ENCODE measurements at regions not wholly inside any gene's neighbourhood (a gene's known extent, or its start where the extent isn't known, plus 50 kb on each side); places are given as distances from the start of the nearest gene placed in this dataset.
"Not testable (repeated sequence)": the region's sequence is repeated elsewhere in the genome, so short reads cannot be mapped to it uniquely, and the experiment has no call there.

GRCh38 chr12:28787151-28787550 is 361.9 kb upstream of the FAR2 start:
- Histone ChIP-seq H3K4me2 (no peak overlapping the region), H3K4me3 (no peak overlapping the region), H3K9me3 (ENCODE audit: low read depth) (no peaks in the 10 kb centered on the region), H3K79me2 (ENCODE audit: low read depth) (no peaks in the 10 kb centered on the region), H2AFZ (replicated peaks) (no peak overlapping the region), H3K9ac (no peak overlapping the region), H3K27ac (no peak overlapping the region), H3K4me1 (no peaks in the 10 kb centered on the region), H3K27me3 (no peaks in the 10 kb centered on the region), H3K36me3 (no peaks in the 10 kb centered on the region), H4K20me1 (ENCODE audit: low read depth) (no peaks in the 10 kb centered on the region), H3F3A (ENCODE audit: low read depth) (no peaks in the 10 kb centered on the region)
- DNase-seq (ENCODE audit: low spot score) = no peak
- Mint-ChIP-seq H3K4me3 (no peak overlapping the region), H3K27ac (no peak overlapping the region), H3K4me1 (peaks cover 9% of the 10 kb centered on the region), H3K36me3 (no peaks in the 10 kb centered on the region), H3K27me3 (ENCODE audit: insufficient read depth, low read depth) (peaks cover 3% of the 10 kb centered on the region), H3K9me3 (peaks cover 6% of the 10 kb centered on the region)
- TF ChIP-seq EZH2 (IDR thresholded peaks at IDR 0.05) = no peak
- TF ChIP-seq CTCF (IDR thresholded peaks at IDR 0.05) = no peak
- TF ChIP-seq EZH2phosphoT487 (IDR thresholded peaks at IDR 0.05) = no peak

GRCh38 chr12:28788256-28788655 is 360.8 kb upstream of the FAR2 start:
- not testable (repeated sequence) for H3K4me3 Mint-ChIP-seq

GRCh38 chr12:28793581-28794151 is 355.4 kb upstream of the FAR2 start:
- no peak overlapping the region for H3K27ac ChIP-seq
- no peaks in the 10 kb centered on the region for H3K79me2 ChIP-seq (ENCODE audit: low read depth)
- TF ChIP-seq CTCF (IDR thresholded peaks at IDR 0.05) = no peak
- TF ChIP-seq EZH2 (IDR thresholded peaks at IDR 0.05) = no peak
- no peak for TF ChIP-seq EZH2phosphoT487 (IDR thresholded peaks at IDR 0.05)
- no peak overlapping the region for H3K4me3 Mint-ChIP-seq
- H3K9me3 Mint-ChIP-seq = no peaks in the 10 kb centered on the region
- no peaks in the 10 kb centered on the region for H3K27me3 ChIP-seq
- H3K4me1 Mint-ChIP-seq = peaks cover 13% of the 10 kb centered on the region
- peaks cover 2% of the 10 kb centered on the region for H3K36me3 Mint-ChIP-seq
- no peaks in the 10 kb centered on the region for H3F3A ChIP-seq (ENCODE audit: low read depth)
- H3K9ac ChIP-seq = no peak overlapping the region
- H3K36me3 ChIP-seq = no peaks in the 10 kb centered on the region
- no peak overlapping the region for H3K4me3 ChIP-seq
- no peak overlapping the region for H3K27ac Mint-ChIP-seq
- H3K27me3 Mint-ChIP-seq (ENCODE audit: insufficient read depth, low read depth) = peaks cover 2% of the 10 kb centered on the region
- H3K4me1 ChIP-seq = no peaks in the 10 kb centered on the region
- no peak for DNase-seq (ENCODE audit: low spot score)
- H4K20me1 ChIP-seq (ENCODE audit: low read depth) = no peaks in the 10 kb centered on the region
- H3K9me3 ChIP-seq (ENCODE audit: low read depth) = no peaks in the 10 kb centered on the region
- no peak overlapping the region for H3K4me2 ChIP-seq
- H2AFZ ChIP-seq (replicated peaks) = peak overlapping the region; percentile 7

More at GRCh38 chr12:28788256-28788655, 360.8 kb upstream of the FAR2 start:
- H3K27ac Mint-ChIP-seq; H4K20me1 ChIP-seq (ENCODE audit: low read depth); H3K4me2 ChIP-seq; H3K36me3 ChIP-seq; H3K4me1 ChIP-seq; H3K27me3 ChIP-seq; H3K36me3 Mint-ChIP-seq; H3K9ac ChIP-seq; H3K79me2 ChIP-seq (ENCODE audit: low read depth); DNase-seq (ENCODE audit: low spot score); H3K4me3 ChIP-seq; H3K27ac ChIP-seq; H2AFZ ChIP-seq (replicated peaks); H3K9me3 ChIP-seq (ENCODE audit: low read depth); H3K9me3 Mint-ChIP-seq; H3F3A ChIP-seq (ENCODE audit: low read depth); H3K27me3 Mint-ChIP-seq (ENCODE audit: insufficient read depth, low read depth): not testable (repeated sequence)
- H3K4me1 Mint-ChIP-seq = peaks cover 14% of the 10 kb centered on the region

- H3K4me2 ChIP-seq = no peak overlapping the region
- H3K9ac ChIP-seq = no peak overlapping the region
- no peaks in the 10 kb centered on the region for H3K9me3 ChIP-seq (ENCODE audit: low read depth)
- no peaks in the 10 kb centered on the region for H3K36me3 ChIP-seq
- H3K27me3 ChIP-seq = no peaks in the 10 kb centered on the region
- no peaks in the 10 kb centered on the region for H3F3A ChIP-seq (ENCODE audit: low read depth)
- no peaks in the 10 kb centered on the region for H3K9me3 Mint-ChIP-seq
- no peak for TF ChIP-seq CTCF (IDR thresholded peaks at IDR 0.05)
- no peak for TF ChIP-seq EZH2phosphoT487 (IDR thresholded peaks at IDR 0.05)
- no peak for TF ChIP-seq EZH2 (IDR thresholded peaks at IDR 0.05)
- H3K27ac Mint-ChIP-seq = no peak overlapping the region
- H4K20me1 ChIP-seq (ENCODE audit: low read depth) = no peaks in the 10 kb centered on the region
- H2AFZ ChIP-seq (replicated peaks) = no peak overlapping the region
- peaks cover 2% of the 10 kb centered on the region for H3K27me3 Mint-ChIP-seq (ENCODE audit: insufficient read depth, low read depth)
- no peaks in the 10 kb centered on the region for H3K4me1 ChIP-seq
- H3K4me3 Mint-ChIP-seq = no peak overlapping the region
- H3K27ac ChIP-seq = no peak overlapping the region
- peaks cover 2% of the 10 kb centered on the region for H3K36me3 Mint-ChIP-seq
- no peak for DNase-seq (ENCODE audit: low spot score)
- H3K4me1 Mint-ChIP-seq = peaks cover 13% of the 10 kb centered on the region
- no peak overlapping the region for H3K4me3 ChIP-seq
- no peaks in the 10 kb centered on the region for H3K79me2 ChIP-seq (ENCODE audit: low read depth)
These were observed 354.9 kb upstream of the FAR2 start for GRCh38 chr12:28794211-28794610.
